ENCODE measurements at regions not wholly inside any gene's neighbourhood (a gene's known extent, or its start where the extent isn't known, plus 50 kb on each side); places are given as distances from the start of the nearest gene placed in this dataset.

GRCh38 chr13:34207872-34208271, 389.9 kb downstream of the RFC3 start:
- no peak overlapping the region for H3K27ac ChIP-seq (replicated peaks)
- TF ChIP-seq CTCF (IDR thresholded peaks at IDR 0.05; ENCODE audit: insufficient read depth, low read length) = no peak
- TF ChIP-seq SPI1 (IDR thresholded peaks at IDR 0.05; ENCODE audit: borderline replicate concordance, low read depth) = no peak
- TF ChIP-seq GABPA (IDR thresholded peaks at IDR 0.05; ENCODE audit: low read depth) = no peak
- TF ChIP-seq POLR2AphosphoS5 (IDR thresholded peaks at IDR 0.05; ENCODE audit: low read depth) = no peak
- no peak for TF ChIP-seq REST (IDR thresholded peaks at IDR 0.05; ENCODE audit: insufficient replicate concordance, low read depth)
- H3K4me3 ChIP-seq (replicated peaks; ENCODE audit: insufficient read depth, low read length) = no peak overlapping the region
- H3K27me3 ChIP-seq (ENCODE audit: insufficient read depth, poor library complexity, severe bottlenecking) = no peaks in the 10 kb centered on the region
- DNase-seq (ENCODE audit: low read depth in 1 of 2, low spot score in 1 of 2) = no peak

GRCh38 chr13:34208336-34208735, 390.4 kb downstream of the RFC3 start:
- no peak for TF ChIP-seq POLR2AphosphoS5 (IDR thresholded peaks at IDR 0.05; ENCODE audit: low read depth)
- H3K27me3 ChIP-seq (ENCODE audit: insufficient read depth, poor library complexity, severe bottlenecking) = no peaks in the 10 kb centered on the region
- H3K4me3 ChIP-seq (replicated peaks; ENCODE audit: insufficient read depth, low read length) = no peak overlapping the region
- no peak overlapping the region for H3K27ac ChIP-seq (replicated peaks)
- no peak for DNase-seq (ENCODE audit: low read depth in 1 of 2, low spot score in 1 of 2)

- no peak overlapping the region for H3K4me3 ChIP-seq (replicated peaks; ENCODE audit: insufficient read depth, low read length)
- H3K27me3 ChIP-seq (ENCODE audit: insufficient read depth, poor library complexity, severe bottlenecking) = no peaks in the 10 kb centered on the region
- DNase-seq (ENCODE audit: low read depth in 1 of 2, low spot score in 1 of 2) = no peak
- H3K27ac ChIP-seq (replicated peaks) = no peak overlapping the region
- no peak for TF ChIP-seq GABPA (IDR thresholded peaks at IDR 0.05; ENCODE audit: low read depth)
- TF ChIP-seq REST (IDR thresholded peaks at IDR 0.05; ENCODE audit: insufficient replicate concordance, low read depth) = no peak
- TF ChIP-seq POLR2AphosphoS5 (IDR thresholded peaks at IDR 0.05; ENCODE audit: low read depth) = no peak
- TF ChIP-seq SPI1 (IDR thresholded peaks at IDR 0.05; ENCODE audit: borderline replicate concordance, low read depth) = no peak
- no peak for TF ChIP-seq CTCF (IDR thresholded peaks at IDR 0.05; ENCODE audit: insufficient read depth, low read length)
Observed at GRCh38 chr13:34210341-34210740, 392.4 kb downstream of the RFC3 start.

GRCh38 chr13:34214686-34215085, 396.7 kb downstream of the RFC3 start:
- Histone ChIP-seq H3K27ac (replicated peaks) (no peak overlapping the region), H3K27me3 (ENCODE audit: insufficient read depth, poor library complexity, severe bottlenecking) (no peaks in the 10 kb centered on the region), H3K4me3 (replicated peaks; ENCODE audit: insufficient read depth, low read length) (no peak overlapping the region)
- TF ChIP-seq REST (IDR thresholded peaks at IDR 0.05; ENCODE audit: insufficient replicate concordance, low read depth) (no peak), GABPA (IDR thresholded peaks at IDR 0.05; ENCODE audit: low read depth) (no peak), CTCF (IDR thresholded peaks at IDR 0.05; ENCODE audit: insufficient read depth, low read length) (no peak), SPI1 (IDR thresholded peaks at IDR 0.05; ENCODE audit: borderline replicate concordance, low read depth) (no peak), POLR2AphosphoS5 (IDR thresholded peaks at IDR 0.05; ENCODE audit: low read depth) (no peak)
- no peak for DNase-seq (ENCODE audit: low read depth in 1 of 2, low spot score in 1 of 2)

Measured in HL-60 (cell line).